Non-pigmented ciliary epithelial cell (primary cell): ENCODE measurements at regions not wholly inside any gene's neighbourhood (a gene's known extent, or its start where the extent isn't known, plus 50 kb on each side); places are given as distances from the start of the nearest gene placed in this dataset.

Experiments
- DNase-seq: peaks from one replicate; pipeline ENCODE4 v3.0.0-alpha.2; 2010; ENCODE audit warnings: low read depth

DNA sequence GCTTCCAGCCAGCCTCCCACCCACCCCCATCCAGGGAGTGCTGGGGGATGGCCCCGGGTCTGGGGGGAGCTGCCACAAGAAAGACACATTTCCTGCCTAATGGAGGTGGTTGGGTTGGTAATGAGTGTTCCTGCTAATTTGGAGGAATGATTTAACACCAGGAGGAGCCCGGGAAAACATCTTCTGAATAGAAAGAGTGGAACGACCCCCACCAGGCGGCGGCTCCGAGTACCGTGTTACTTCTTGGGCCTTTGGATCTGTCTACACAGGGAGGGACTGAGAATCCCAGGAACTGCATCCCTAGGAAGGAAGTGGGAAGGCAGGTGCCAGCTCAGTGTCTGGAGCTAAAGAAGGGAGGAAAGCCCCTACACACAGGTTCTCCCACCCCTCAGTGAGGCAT is 64.6 kb downstream of the TSPAN17 start:
- DNase-seq: no peak

DNA sequence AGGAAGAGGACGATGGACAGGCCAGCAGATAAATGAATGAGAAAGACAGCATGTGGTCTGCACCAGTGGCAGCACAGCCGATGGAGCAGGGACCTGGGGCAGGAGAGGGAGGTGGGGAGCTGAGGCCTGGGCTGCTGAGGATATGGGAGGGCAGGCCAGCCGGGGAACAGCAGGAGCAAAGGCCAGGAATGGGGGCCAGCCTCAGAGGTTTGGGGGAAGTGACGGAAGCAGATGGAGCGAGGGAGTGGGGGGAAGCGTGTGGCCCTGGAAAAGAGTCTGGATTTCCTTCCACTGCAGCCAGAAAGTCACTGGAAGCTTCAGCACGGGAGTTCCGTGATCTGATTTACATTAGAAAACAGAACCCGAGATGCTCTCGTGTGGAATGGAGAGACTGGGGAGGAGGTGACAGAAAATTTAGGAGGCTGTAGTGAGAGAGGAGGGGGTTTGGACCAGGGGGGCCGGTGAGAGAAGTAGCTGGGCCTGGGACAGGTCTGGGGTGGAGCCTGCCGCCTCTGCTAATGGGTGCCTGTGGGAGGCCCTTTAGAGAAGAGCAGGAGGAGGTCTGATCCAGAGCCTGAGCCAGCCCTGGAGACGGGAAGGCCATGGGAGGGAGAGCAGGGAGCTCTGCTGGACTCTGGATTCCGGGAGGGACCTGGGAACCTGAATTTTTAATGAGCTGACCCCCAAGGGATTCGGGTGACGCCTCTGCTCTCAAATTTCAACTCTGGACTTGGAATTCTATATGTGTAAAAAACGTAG is 65.4 kb downstream of the TSPAN17 start:
- DNase-seq: no peak

DNA sequence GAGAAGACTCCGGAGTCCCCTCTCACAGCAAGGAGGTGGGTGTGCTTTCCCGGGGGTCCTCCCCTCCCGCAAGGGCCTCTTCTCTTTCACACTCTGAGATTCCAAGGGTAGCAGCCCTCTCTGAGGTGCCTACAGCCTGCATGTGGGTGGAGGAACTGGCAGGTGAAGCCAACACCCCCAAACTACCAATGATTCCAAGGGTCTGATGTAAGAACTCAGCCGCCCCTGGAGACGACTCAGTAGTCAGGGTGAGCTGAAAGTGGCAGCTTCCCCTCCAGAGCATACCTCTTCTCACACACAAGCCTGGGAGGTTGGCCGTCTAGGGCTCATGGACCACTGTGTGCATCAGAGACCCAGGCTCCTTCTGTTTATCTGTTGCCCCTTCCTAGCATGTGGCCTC is 66.1 kb downstream of the TSPAN17 start:
- DNase-seq: no peak

DNA sequence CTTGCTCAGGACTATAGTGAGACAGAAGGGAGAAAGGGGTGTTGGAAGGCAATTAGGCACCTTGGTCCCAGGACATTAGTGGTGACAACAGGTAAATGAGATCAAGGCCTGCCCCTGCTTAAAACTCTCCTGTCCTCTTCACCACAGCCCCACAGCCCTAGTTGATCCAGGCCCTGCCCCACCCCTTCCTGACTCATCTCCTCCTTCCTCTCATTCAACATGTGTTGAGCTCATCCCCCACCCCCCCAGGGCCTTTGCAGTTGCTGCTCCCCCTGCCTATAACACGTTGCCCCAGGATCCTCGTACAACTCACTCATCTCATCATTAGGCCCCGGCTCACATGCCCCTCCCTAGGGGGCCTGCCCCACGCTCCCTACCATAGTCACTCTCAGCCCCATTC is 66.8 kb downstream of the TSPAN17 start:
- no peak for DNase-seq

DNA sequence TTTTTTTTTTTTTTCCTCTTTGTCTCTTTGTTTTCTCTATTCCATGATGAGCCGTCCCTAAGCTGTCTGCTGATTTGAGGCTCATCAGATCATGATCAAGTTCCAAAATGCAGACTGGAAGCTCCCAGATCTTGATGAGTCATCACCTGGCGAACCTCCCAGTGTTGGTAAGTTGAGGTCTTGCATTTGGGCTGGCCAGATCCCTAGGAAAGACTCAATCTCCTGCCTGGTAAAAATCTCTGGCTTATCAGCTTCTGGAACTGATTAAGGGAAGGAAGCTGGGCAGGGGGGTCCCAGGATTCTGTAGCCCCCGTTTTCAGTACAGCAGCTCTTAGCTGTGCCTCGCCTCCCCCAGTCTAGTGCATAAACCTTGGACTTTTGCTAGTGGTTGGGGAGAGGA is 69.0 kb downstream of the TSPAN17 start:
- peak; percentile 19 for DNase-seq

DNA sequence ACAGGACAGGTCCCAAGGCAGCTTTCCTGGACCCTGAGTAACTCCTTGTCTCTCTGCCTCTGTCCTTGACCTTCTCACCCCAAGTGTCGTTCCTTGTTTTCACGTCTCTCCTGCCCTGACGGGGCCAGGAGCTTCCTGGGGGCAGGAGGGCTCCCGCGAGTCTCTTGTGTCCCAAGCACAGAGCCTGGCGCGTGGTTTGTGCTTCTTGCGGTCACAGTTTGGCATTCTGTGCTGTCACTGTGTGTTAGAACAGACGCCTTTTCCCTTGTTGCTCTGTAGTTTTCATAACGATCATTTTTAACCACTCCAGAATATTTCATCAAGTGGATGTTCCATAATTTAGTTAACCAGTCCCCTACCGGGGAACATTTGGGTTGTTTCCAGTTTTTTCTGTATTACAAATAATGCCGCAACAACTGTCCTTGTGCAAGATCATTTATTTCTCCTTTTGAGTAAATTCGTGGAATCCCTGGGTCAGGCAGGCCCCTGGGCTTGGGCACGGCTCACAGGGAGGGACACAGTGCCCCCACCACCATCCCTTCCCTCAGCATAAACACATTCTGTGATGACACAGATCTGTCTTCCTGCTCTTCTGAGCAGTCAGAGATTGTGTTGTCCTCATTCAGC is 71.9 kb downstream of the TSPAN17 start:
- no peak for DNase-seq

DNA sequence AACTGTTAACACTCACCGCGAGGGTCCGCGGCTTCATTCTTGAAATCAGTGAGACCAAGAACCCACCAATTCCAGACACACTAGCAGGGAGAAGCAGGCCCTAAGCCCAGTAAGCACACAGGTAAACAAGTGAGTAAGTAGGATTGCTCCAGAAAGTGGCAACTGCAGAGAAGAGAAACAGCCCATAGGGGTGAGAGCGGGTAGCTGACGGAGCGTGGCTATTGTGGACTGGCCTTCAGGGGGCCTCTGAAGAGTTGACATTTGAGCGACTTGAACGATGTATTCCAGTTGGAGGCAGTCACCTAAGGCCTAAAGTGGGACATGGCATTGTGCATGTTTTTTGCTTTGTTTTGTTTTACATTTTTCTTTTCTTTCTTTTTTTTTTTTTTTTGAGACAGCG is 74.2 kb downstream of the TSPAN17 start:
- no peak for DNase-seq

DNA sequence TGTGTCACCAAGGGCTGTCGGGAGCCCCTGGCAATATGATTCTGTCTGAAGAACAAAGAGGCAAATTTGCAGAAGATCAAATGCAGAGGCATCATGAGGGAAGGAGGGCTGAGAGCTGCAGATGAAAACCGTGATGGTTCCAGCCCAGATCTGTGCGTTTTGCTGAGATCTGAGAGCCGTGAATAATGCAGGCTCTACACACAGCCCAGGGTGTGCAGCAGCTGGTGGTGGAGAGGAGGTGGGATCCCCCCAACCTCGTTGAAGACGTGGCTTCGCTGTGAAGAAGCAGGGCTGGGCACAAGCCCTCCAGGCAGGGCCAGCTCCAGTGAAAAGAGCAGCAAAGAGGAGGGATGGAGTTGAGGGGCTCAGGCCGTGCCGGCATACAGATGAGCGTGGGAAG is 75.5 kb downstream of the TSPAN17 start:
- DNase-seq: no peak

DNA sequence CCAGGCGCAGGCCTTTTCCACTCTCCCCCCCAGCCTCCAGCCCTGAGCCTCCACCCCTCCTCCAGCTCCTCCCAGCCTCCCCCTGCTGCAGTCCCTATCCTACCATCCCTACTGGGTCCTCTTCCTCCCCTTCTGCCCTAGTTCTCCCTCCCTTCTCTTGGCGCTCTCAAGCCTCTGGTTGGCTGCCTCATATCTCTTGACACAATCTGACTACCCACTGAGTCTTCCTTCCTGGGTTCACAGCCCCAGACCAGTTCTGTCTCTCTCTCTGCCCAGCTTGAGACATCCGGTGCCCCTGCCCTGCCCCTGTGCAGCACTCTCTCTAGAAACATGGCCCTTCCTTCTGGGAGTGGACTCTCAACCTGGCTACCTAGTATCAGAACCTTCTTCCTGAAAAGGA is 76.2 kb downstream of the TSPAN17 start:
- no peak for DNase-seq

DNA sequence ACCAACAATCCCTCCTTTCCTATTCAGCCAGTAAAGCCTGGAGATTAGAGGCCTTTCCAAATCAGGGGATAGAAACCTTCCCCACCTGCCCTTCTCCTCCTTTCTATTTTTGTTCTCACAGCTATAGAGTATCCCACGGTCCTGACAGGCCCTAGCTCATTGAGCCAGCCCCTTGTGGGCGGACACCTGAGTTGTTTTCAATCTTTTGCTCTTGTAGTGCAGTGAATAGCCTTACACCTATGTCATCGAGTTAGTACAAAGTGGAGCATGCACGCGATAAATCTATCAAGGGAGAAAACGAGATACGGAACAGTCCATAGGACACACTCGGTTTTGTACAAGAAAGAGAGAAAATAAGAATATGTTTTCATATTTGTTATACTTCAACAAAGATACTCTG is 77.2 kb downstream of the TSPAN17 start:
- no peak for DNase-seq

DNA sequence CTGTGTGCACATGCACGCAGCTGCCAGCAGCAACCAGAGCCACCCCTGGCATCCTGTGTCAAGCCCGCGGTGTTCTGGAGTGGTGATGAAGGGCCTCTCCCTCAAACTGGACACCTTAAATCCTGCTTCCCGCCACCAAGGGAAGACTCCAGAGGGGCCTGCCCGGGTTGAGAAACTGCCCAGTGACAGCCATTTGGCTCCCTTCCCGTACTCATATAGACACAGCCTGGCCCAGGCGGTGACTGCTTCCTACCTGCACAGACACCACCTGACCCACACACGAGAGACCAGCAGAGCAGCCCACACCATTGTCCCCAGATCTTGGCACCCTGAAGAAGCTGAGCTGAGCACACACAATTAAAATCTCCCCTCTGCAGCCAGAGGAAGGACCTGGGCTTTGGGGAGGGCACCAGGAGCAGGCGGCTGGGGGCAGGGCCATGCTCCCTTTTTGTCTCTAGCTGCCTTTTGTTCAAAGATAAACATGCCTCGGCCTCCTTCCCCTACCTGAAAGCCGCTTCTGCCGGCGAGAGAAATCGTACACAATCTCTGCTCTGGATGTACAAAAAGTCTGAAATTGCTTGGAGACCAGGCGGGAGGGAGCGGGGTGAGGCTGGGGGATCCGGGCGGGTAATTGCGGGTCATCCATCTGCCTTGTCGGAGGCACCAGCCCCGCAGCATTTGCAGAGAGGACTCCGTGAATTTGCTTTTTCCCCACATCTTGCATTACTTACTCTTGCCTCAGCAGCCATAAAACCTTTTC is 78.4 kb downstream of the TSPAN17 start:
- no peak for DNase-seq

DNA sequence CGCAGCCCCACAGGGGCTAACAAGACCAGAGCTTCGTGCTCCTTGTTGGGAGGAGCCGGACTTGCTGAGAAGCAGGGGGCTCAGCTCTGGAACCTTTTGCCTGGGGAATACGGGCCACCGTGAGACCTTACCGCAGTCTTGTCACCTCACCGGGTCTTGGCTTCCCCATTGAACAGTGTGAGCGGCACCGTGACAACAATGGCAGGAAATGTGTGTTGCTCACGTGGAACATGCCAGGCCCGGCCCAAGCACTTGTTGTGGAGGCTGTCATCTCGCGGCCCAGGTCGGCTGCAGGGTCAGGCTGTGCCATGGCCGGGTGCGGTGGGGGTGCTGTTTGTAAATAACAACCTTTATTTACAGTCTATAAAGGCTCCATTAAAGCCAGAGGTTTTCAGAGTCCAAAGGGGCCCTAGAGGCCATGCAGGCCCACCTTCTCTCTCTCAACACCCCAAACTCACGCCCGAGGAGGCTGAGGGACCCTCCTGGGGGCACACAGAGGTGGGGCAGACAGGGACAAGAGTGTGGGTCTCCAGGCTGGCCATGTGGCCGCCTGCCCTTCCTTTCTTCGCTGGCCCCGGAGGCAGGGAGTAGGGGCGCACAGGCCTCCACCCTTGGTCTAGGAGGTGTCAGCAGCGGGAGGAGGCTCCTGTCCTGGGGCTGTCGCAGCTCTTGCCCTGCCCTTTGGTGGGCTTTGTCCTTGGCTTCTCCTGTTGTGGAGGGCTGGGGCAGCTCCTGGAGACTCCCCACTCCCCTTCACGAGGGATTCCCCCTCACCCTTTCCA is 79.7 kb downstream of the TSPAN17 start:
- no peak for DNase-seq

DNA sequence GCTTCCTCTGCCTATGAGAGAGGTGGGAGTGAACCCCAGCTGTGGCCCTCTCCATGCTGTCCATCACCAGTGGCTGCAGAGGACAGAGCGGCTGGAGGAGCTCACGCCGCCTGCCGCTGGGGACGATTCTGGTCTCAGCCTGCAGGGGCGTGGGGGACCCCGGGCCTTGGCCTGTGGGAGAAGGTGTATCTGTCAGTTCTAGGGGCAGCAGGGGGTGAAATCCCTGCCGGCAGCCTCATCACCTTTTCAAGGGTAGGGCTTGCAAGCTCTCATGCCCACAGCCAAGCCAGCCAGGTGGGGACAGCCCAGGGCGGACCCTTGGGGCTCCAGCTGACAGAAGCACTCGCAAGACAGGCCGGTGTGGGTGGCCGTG is 80.2 kb downstream of the TSPAN17 start:
- DNase-seq: no peak

DNA sequence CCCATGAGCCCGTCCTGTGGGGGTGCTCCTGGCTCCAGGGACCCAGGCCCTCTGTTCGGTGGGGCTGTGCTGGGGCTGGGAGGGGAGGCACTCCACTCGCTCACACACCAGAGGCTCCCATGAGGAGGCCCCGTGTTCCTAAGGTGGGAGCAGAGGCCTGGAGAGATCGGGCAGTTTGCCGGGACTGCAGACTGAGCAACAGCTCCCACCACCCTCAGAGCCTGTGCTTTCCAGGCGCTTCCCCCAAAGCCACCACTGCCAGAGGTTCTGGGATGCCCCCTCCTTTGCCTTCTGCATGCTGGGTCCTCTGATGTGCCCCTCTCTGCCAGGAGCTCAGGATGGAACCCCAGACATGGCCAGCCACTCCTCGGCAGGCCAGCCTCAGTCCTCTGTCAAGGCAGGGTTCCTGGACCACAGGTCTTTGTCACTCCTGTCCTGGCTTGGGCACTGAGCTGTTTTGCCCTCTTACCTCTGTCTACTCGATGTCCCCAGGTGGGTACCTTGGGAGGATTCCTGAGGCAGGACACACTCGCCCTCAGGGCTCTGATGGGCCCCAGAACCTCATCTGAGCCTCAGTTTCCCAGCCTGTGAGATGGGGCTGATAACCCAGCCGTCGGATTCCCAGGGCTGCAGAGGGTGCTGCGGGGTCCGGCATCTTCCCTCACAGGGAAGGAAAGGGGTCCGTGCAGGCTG is 80.8 kb downstream of the TSPAN17 start:
- no peak for DNase-seq

DNA sequence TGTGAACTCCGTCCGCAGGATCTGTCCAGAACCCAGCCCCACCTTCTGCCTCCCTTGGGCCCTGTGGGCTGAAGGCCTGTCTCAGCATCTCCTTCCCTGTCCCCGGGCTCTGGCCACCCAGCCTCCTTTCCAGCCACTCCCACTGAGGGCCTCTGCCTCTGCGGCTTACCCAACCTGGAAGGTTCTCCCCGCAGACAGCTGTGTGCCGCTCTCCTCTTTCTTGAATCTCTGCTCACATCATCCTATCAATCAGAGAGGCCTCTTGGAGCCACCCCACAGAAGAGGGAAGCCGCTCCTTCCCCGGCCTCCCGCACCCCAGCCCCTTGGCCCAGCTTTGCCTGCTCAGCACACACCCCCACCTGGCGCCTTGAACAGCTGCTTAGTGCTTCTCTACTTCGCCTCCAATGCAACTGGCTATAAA is 81.5 kb upstream of the UNC5A start:
- no peak for DNase-seq

DNA sequence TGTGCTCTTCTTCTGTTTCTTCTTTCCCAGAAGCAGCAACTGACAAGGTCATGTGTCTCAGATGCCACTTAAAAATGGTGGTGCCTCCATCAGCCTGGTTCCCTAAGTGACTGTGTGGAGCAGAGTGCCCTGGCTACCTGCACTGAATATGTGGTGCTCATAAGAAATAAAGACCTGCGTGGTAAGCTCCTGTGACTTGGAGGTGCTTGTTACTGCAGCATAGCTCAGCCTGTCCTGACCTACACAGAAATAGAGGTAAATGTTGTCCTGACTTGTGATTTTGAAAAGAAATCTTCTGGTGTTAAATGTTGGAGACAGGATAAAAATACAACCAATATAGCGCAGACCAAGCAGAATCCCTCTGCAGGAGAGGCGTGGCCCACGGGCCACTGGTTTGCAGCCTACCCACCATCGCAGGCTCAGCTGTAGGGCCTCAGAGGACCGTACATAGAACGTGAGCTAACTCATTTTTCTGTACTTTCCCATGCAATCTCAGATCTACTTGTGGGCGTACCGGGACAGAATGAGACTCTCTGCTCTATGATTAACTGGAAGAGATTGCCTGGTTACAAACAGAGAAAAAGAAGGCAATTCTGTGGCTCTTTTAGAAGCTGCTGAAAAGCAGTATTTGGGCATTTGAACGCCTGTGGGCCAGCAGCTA is 79.4 kb upstream of the UNC5A start:
- no peak for DNase-seq

DNA sequence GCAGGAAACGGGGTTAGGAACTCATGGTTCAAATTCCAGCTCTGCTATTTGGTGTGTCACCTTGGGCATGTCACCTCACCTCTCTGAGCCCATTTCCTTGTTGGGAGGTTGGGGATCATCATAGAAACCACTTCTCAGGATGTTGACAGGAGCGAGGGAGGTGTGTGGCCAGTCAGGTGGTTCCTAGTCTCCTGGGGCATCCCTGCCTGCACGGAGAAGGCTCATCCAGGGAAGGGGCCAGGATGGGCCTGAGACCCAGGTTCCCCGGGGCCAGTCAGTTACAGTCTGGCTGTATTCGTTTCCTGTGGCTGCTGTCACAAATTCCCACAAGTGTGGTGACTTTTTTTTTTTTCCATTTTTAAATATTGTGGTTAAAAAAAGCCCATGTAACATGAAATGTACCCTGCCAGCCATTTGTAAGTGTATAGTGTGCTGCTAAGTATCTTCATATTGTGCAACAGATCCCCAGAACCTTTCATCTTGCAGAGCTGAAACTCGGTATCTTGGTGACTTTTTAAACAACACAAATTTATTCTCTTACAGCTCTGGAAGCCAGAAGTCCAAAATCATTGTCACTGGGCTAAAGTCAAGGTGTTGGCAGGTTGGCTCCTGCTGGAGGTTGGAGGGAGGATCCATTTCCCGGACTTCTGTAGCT is 78.7 kb upstream of the UNC5A start:
- no peak for DNase-seq

DNA sequence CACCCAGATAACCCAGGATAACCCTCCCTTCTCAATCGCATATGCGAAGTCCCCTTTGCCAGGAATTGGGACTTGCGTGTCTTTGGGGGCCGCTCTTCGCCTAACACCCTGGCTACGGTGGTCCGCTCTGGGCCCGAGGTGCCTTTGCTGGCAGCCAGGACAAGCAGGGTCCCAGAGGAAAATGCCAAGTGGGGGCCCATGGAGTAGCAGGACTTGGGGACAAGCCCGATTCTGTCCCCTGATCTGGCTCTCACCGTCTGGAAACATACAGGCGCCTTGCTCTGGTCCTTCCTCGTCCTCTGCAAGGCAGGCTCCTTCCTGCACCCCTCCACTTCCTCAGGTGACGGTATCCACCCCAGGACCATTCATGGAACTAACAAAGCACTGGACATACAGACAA is 78.1 kb upstream of the UNC5A start:
- no peak for DNase-seq

DNA sequence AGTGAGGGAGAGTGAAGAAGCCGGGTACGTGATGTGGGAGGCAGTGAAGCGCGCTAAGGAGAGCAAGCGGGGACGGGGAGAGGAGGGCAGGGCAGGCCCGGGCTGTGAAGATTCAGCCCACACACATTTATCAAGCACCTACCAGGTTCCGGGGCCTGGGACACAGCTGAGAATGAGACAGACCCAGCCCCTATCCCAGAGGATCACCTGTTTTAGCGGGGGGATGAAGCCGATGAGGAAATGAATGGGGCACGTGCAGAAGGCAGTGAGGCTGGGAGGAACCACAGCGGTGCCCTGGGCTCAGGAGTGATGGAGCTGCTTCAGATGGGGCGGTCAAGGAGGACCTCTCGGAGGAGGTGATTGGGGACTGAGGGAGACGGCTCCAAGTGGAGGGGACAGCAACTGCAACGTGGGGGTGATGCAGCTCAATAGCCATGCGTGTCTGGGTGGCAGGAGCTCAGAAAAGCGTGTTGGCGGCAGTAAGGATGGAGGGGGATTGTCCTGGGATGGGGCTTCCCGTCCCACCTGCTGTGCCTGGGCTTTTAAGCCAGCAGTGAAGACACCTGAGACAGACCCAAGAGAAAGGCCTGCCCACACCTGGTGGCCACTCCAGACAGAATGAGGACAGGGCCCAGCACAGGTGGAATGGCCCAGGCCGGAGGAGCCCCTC is 77.5 kb upstream of the UNC5A start:
- DNase-seq: no peak
